Sigmoid colon (tissue), 4 donors: ENCODE measurements at regions not wholly inside any gene's neighbourhood (a gene's known extent, or its start where the extent isn't known, plus 50 kb on each side); places are given as distances from the start of the nearest gene placed in this dataset.

ENCODE experiments used
- CTCF ChIP-seq, 4 experiments: fragments of 450-650 bp in 3 of 4; fragments of 200-600 bp in 1 of 4; IDR thresholded peaks; one replicate each; pipeline ENCODE4 v1.5.1; 2016 to 2019; ENCODE audit warnings: antibody characterized with exemption in 4 of 4, mild to moderate bottlenecking in 3 of 4, moderate library complexity in 2 of 4
- EP300 ChIP-seq, 4 donors: sonication (generic); formaldehyde crosslinking; IDR thresholded peaks; one replicate each; pipeline ENCODE4 v1.6.1; 2017; ENCODE audit warnings: antibody characterized with exemption in 4 of 4
- POLR2A ChIP-seq, 2 donors: fragments of 450-650 bp; IDR thresholded peaks; one replicate each; pipeline ENCODE4 v1.6.1; 2016; ENCODE audit warnings: antibody characterized with exemption in 2 of 2, mild to moderate bottlenecking in 2 of 2, moderate library complexity in 2 of 2

- TF ChIP-seq POLR2A (IDR thresholded peaks at IDR 0.05) (no peak), CTCF (IDR thresholded peaks at IDR 0.05) (no peak), EP300 (IDR thresholded peaks at IDR 0.05) (no peak)
These were observed 309.4 kb upstream of the DIO3 start for GRCh38 chr14:101251812-101252442.
